DND-41 (cell line): ENCODE measurements at regions not wholly inside any gene's neighbourhood (a gene's known extent, or its start where the extent isn't known, plus 50 kb on each side); places are given as distances from the start of the nearest gene placed in this dataset.

Experiments used
- ATAC-seq: fragments of 200-7000 bp; cut with Tn5 transposase; 3 replicates; pipeline ENCODE4 v1.9.1; 2021; ENCODE audit warnings: low read depth; ENCODE audit not compliant: insufficient read depth
- DNase-seq: peaks from one replicate; pipeline ENCODE4 v3.0.0-alpha.2; 2020
- H2AFZ ChIP-seq: 2 replicates; pipeline ENCODE4 v1.6.0; 2012; ENCODE audit warnings: low read depth, low read length
- H3K27ac ChIP-seq: 2 replicates; pipeline ENCODE4 v1.5.1; 2012; ENCODE audit warnings: low read length, inconsistent platforms
- H3K27me3 ChIP-seq: fragments of 200-600 bp; sonication (generic); 2 replicates; pipeline ENCODE4 v1.6.0; 2012; ENCODE audit warnings: low read length, mild to moderate bottlenecking, inconsistent platforms; ENCODE audit not compliant: insufficient read depth, poor library complexity
- H3K36me3 ChIP-seq: 2 replicates; pipeline ENCODE4 v1.5.1; 2012; ENCODE audit warnings: low read length, inconsistent platforms; ENCODE audit not compliant: insufficient read depth
- H3K4me1 ChIP-seq: 2 replicates; pipeline ENCODE4 v1.5.1; 2012; ENCODE audit warnings: mild to moderate bottlenecking, low read length; ENCODE audit not compliant: insufficient read depth
- H3K4me2 ChIP-seq: 2 replicates; pipeline ENCODE4 v1.6.0; 2012; ENCODE audit warnings: mild to moderate bottlenecking, moderate library complexity, low read length, inconsistent platforms; ENCODE audit not compliant: insufficient read depth
- H3K4me3 ChIP-seq, 2 experiments: fragments of 200-600 bp in 1 of 2; shearing (Covaris generic) in 1 of 2; 2 replicates each; pipeline ENCODE4 v1.5.1; 2012 to 2016; ENCODE audit warnings: inconsistent platforms in 2 of 2, low read length in 2 of 2, mild to moderate bottlenecking in 2 of 2, low read depth in 1 of 2, moderate library complexity in 1 of 2
- H3K79me2 ChIP-seq: 2 replicates; pipeline ENCODE4 v1.6.0; 2012; ENCODE audit warnings: low read length, inconsistent platforms; ENCODE audit not compliant: insufficient read depth
- H3K9ac ChIP-seq: 2 replicates; pipeline ENCODE4 v1.6.0; 2012; ENCODE audit warnings: low read depth, mild to moderate bottlenecking, inconsistent platforms, low read length, moderate library complexity
- H3K9me3 ChIP-seq: 2 replicates; pipeline ENCODE4 v1.5.1; 2012; ENCODE audit warnings: low read length, moderate library complexity, mild to moderate bottlenecking, inconsistent platforms; ENCODE audit not compliant: insufficient read depth, severe bottlenecking
- H4K20me1 ChIP-seq: 2 replicates; pipeline ENCODE4 v1.6.0; 2012; ENCODE audit warnings: low read length; ENCODE audit not compliant: insufficient read depth
- CTCF ChIP-seq: IDR thresholded peaks from 2 replicates; pipeline ENCODE4 v1.5.1; 2012; ENCODE audit warnings: borderline replicate concordance, low read length, moderate library complexity, mild to moderate bottlenecking; ENCODE audit not compliant: poor library complexity, severe bottlenecking; ENCODE audit errors: extremely low read depth
- EZH2 ChIP-seq: IDR thresholded peaks from 3 replicates; pipeline ENCODE4 v1.6.1; 2012; ENCODE audit warnings: borderline replicate concordance, low read depth, mild to moderate bottlenecking, moderate library complexity, low read length, inconsistent platforms; ENCODE audit not compliant: severe bottlenecking

GRCh38 chr1:38308780-38309179 is 262.2 kb upstream of the POU3F1 start:
- no peak overlapping the region for H3K27ac ChIP-seq
- H3K9ac ChIP-seq, result no peak overlapping the region
- no peak overlapping the region for H3K4me2 ChIP-seq
- no peak overlapping the region for H2AFZ ChIP-seq
- DNase-seq (no peak), ATAC-seq (no peak)
- H3K4me1 ChIP-seq, result no peaks in the 10 kb centered on the region
- no peaks in the 10 kb centered on the region for H3K79me2 ChIP-seq
- H3K36me3 ChIP-seq, result no peaks in the 10 kb centered on the region
- TF ChIP-seq EZH2 (no peak), CTCF (no peak)
- H3K4me3 ChIP-seq, result no peak overlapping the region
- no peaks in the 10 kb centered on the region for H3K9me3 ChIP-seq
- H3K27me3 ChIP-seq, result peaks cover 15% of the 10 kb centered on the region
- H4K20me1 ChIP-seq, result no peaks in the 10 kb centered on the region

GRCh38 chr1:38305666-38306065 is 259.1 kb upstream of the POU3F1 start:
- H3K9ac ChIP-seq, result no peak overlapping the region
- ATAC-seq, result no peak
- H3K4me3 ChIP-seq, result no peak overlapping the region

GRCh38 chr1:38303843-38304242 is 257.2 kb upstream of the POU3F1 start:
- H3K27me3 ChIP-seq, result peaks cover 27% of the 10 kb centered on the region
- no peaks in the 10 kb centered on the region for H3K9me3 ChIP-seq
- H3K36me3 ChIP-seq, result no peaks in the 10 kb centered on the region
- no peaks in the 10 kb centered on the region for H4K20me1 ChIP-seq
- H3K4me3 ChIP-seq, result no peak overlapping the region
- H3K4me1 ChIP-seq, result no peaks in the 10 kb centered on the region
- H3K27ac ChIP-seq, result no peak overlapping the region
- no peak for DNase-seq
- no peak overlapping the region for H3K4me2 ChIP-seq
- H3K9ac ChIP-seq, result no peak overlapping the region
- no peak for TF ChIP-seq EZH2
- no peak for TF ChIP-seq CTCF
- ATAC-seq, result no peak
- no peak overlapping the region for H2AFZ ChIP-seq
- no peaks in the 10 kb centered on the region for H3K79me2 ChIP-seq

More at GRCh38 chr1:38305666-38306065, 259.1 kb upstream of the POU3F1 start:
- H2AFZ ChIP-seq, result no peak overlapping the region
- H3K9me3 ChIP-seq, result no peaks in the 10 kb centered on the region
- H3K4me2 ChIP-seq, result no peak overlapping the region
- no peak overlapping the region for H3K27ac ChIP-seq
- H3K36me3 ChIP-seq, result no peaks in the 10 kb centered on the region
- H3K27me3 ChIP-seq, result peaks cover 23% of the 10 kb centered on the region
- H3K4me1 ChIP-seq, result no peaks in the 10 kb centered on the region
- TF ChIP-seq CTCF (no peak), EZH2 (no peak)
- H4K20me1 ChIP-seq, result no peaks in the 10 kb centered on the region
- no peaks in the 10 kb centered on the region for H3K79me2 ChIP-seq
- no peak for DNase-seq

GRCh38 chr1:38301040-38301439 is 254.4 kb upstream of the POU3F1 start:
- no peak overlapping the region for H3K4me3 ChIP-seq
- no peaks in the 10 kb centered on the region; the same call in 1 of the 2 replicates for H4K20me1 ChIP-seq
- 0 out of 2 replicates have a peak, but pooled peaks cover 2% of the 10 kb centered on the region for H3K4me1 ChIP-seq
- ATAC-seq, result no peak
- H3K79me2 ChIP-seq, result no peaks in the 10 kb centered on the region
- no peak overlapping the region for H3K9ac ChIP-seq
- no peaks in the 10 kb centered on the region for H3K36me3 ChIP-seq
- H3K27ac ChIP-seq, result no peak overlapping the region
- H2AFZ ChIP-seq, result no peak overlapping the region
- H3K4me2 ChIP-seq, result no peak overlapping the region
- no peaks in the 10 kb centered on the region for H3K9me3 ChIP-seq
- no peak for TF ChIP-seq CTCF
- no peak for TF ChIP-seq EZH2
- H3K27me3 ChIP-seq, result peaks cover 34% of the 10 kb centered on the region
- DNase-seq, result no peak
